Adrenal gland (tissue), 9 donors: ENCODE measurements at regions not wholly inside any gene's neighbourhood (a gene's known extent, or its start where the extent isn't known, plus 50 kb on each side); places are given as distances from the start of the nearest gene placed in this dataset.

Experiments
- DNase-seq, 7 donors: peaks; one replicate each; pipeline ENCODE4 v3.0.0-alpha.2; 2019 to 2020
- H3K27ac ChIP-seq, 5 donors: fragments of 200-600 bp; sonication (generic) in 4 of 5; 1 replicate in 3 of 5; 2 replicates in 2 of 5; pipeline versions ENCODE4 v1.5.1 to v1.8.0; 2016 to 2020; ENCODE audit warnings: mild to moderate bottlenecking in 1 of 5
- H3K27me3 ChIP-seq: fragments of 200-600 bp; 2 replicates; pipeline ENCODE4 v1.8.0; 2021
- H3K36me3 ChIP-seq, 2 donors: fragments of 200-600 bp; replicated peaks in 1 of 2; 1 replicate in 1 of 2; 2 replicates in 1 of 2; pipeline versions ENCODE4 v1.5.1 to v1.8.0; 2018 to 2022
- H3K4me1 ChIP-seq, 2 donors: fragments of 200-600 bp; replicated peaks in 1 of 2; 1 replicate in 1 of 2; 2 replicates in 1 of 2; pipeline versions ENCODE4 v1.5.1 to v1.8.0; 2018 to 2021
- H3K4me3 ChIP-seq, 4 donors: fragments of 200-600 bp; sonication (generic) in 3 of 4; one replicate each; pipeline ENCODE4 v1.5.1; 2016 to 2018
- H3K9me3 ChIP-seq, 3 donors: fragments of 200-600 bp; sonication (generic) in 1 of 3; replicated peaks in 1 of 3; 1 replicate in 2 of 3; 2 replicates in 1 of 3; pipeline versions ENCODE4 v1.5.1 to v1.8.0; 2016 to 2021
- POLR2A ChIP-seq, 2 donors: fragments of 450-650 bp; IDR thresholded peaks; one replicate each; pipeline ENCODE4 v1.6.1; 2017; ENCODE audit warnings: antibody characterized with exemption in 2 of 2, mild to moderate bottlenecking in 2 of 2, moderate library complexity in 1 of 2
- WGBS, 4 donors: extraction: QIAGEN DNeasy Blood & Tissue Kit in 2 of 4; methylation state at CpG; one replicate each; pipeline versions ENCODE4 v1.1.5 to v1.1.7; 2013 to 2017; 5-methylcytosine and 5-hydroxymethylcytosine counted together
- intact Hi-C, 2 donors: fragments of 100-400 bp; cut with DNase I; formaldehyde crosslinking; loops; one replicate each; pipeline versions ENCODE4 v1.14.1 to v1.15.0; 2022 to 2023
- TF ChIP-seq, protein P1 (sequence below), 6 experiments: fragments of 450-650 bp in 4 of 6; fragments of 200-600 bp in 2 of 6; sonication (generic) in 1 of 6; IDR thresholded peaks; 1 replicate in 5 of 6; 2 replicates in 1 of 6; pipeline versions ENCODE4 v1.5.1 to v1.8.0; 2016 to 2021; ENCODE audit warnings: antibody characterized with exemption in 6 of 6, mild to moderate bottlenecking in 2 of 6, moderate library complexity in 1 of 6
- donor health status: healthy with polysubstance abuse.
- donor health status: Bipolar disorder and iron deficiency.
- donor health status: DM: yes; HTN: yes; CAD: no.
- donor health status: DM: no; HTN: no; CAD: no.
- donor health status: DM: no; HTN: no; CAD: no.

DNA sequence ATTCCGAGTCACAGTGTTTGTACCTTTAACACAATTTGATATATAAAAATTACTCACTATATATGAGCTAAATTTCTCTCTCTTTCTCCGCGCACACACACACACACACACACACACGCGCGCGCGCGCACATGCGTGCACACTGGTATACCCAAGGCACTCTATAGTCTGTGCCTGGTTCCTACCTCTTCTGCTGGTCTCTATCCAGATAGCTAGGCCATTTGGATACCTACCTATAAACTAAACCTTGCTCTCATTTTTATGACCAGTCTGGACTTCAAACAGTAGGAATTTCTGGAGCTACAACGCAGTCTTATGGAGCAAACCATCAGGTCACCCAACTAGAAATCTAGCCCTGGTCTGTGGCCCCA lies 97.1 kb upstream of the MAGI3 start:
- intact Hi-C loops, result no loop called here
- H3K9me3 ChIP-seq, result no peaks in the 10 kb centered on the region
- 72 to 98% (median 86%) methylated on average over 11 of the region's 11 CpGs for WGBS, 4 donors
- TF ChIP-seq, protein P1, sequence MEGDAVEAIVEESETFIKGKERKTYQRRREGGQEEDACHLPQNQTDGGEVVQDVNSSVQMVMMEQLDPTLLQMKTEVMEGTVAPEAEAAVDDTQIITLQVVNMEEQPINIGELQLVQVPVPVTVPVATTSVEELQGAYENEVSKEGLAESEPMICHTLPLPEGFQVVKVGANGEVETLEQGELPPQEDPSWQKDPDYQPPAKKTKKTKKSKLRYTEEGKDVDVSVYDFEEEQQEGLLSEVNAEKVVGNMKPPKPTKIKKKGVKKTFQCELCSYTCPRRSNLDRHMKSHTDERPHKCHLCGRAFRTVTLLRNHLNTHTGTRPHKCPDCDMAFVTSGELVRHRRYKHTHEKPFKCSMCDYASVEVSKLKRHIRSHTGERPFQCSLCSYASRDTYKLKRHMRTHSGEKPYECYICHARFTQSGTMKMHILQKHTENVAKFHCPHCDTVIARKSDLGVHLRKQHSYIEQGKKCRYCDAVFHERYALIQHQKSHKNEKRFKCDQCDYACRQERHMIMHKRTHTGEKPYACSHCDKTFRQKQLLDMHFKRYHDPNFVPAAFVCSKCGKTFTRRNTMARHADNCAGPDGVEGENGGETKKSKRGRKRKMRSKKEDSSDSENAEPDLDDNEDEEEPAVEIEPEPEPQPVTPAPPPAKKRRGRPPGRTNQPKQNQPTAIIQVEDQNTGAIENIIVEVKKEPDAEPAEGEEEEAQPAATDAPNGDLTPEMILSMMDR (IDR thresholded peaks at IDR 0.05), result no peak
- no peak for TF ChIP-seq POLR2A (IDR thresholded peaks at IDR 0.05)
- no peaks in the 10 kb centered on the region for H3K27me3 ChIP-seq
- H3K36me3 ChIP-seq, result no peaks in the 10 kb centered on the region
- H3K27ac ChIP-seq, result no peak overlapping the region
- no peaks in the 10 kb centered on the region for H3K4me1 ChIP-seq
- H3K4me3 ChIP-seq, result no peak overlapping the region
- DNase-seq, result no peak

DNA sequence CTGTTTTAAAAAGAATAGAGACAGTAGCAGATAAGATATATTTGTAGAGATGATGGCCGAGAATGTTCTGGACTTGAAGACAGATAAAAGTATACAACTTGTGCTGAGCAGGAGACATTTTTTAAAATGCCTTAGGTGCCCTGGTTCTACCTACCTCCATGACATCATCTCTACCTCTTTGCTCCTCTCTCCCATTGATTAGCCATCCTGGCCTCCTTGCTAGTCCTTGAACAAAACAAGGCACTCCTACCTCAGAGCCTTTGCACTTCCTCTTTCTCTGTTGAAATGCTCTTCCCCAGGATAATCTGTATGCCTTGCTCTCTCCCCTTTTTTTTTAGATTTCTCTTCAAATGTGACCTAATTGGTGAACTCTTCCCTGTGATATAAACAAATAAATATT lies 92.6 kb upstream of the MAGI3 start:
- no peak for DNase-seq
- intact Hi-C loops, result no loop called here
- TF ChIP-seq POLR2A (IDR thresholded peaks at IDR 0.05), result no peak
- TF ChIP-seq, protein P1 (IDR thresholded peaks at IDR 0.05), result no peak
- H3K36me3 ChIP-seq, result no peaks in the 10 kb centered on the region
- 75 to 82% (median 78%) methylated on average over 1 of the region's 1 CpG for WGBS, 4 donors
- no peaks in the 10 kb centered on the region for H3K27me3 ChIP-seq
- H3K9me3 ChIP-seq, result no peaks in the 10 kb centered on the region
- no peak overlapping the region for H3K27ac ChIP-seq
- H3K4me1 ChIP-seq, result no peaks in the 10 kb centered on the region
- H3K4me3 ChIP-seq, result no peak overlapping the region

DNA sequence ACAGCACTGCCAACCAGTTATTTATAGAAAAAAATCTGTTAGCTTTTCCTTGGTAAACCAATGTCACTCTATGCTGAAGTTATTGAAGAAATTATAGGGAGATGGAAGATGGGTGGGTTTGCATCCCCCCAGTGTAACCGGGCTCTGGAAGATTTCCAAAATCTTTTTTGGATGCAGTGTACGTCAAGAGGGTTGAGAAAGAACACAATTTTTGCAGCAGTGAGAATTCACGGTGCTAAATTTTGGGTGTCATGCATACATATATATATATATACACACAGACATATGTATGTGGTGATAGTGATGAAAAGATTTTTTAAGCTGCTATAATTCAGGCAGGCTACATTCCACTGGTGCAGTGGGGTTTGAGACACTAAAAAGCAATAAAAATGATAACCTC lies 91.4 kb upstream of the MAGI3 start:
- Histone ChIP-seq H3K4me1 (no peaks in the 10 kb centered on the region), H3K27me3 (no peaks in the 10 kb centered on the region), H3K27ac (no peak overlapping the region), H3K36me3 (no peaks in the 10 kb centered on the region), H3K4me3 (no peak overlapping the region), H3K9me3 (no peaks in the 10 kb centered on the region)
- 70 to 84% (median 73%) methylated on average over 3 of the region's 3 CpGs for WGBS, 4 donors
- TF ChIP-seq, protein P1 (IDR thresholded peaks at IDR 0.05), result no peak
- TF ChIP-seq POLR2A (IDR thresholded peaks at IDR 0.05), result no peak
- no peak for DNase-seq
- intact Hi-C loops, result no loop called here

DNA sequence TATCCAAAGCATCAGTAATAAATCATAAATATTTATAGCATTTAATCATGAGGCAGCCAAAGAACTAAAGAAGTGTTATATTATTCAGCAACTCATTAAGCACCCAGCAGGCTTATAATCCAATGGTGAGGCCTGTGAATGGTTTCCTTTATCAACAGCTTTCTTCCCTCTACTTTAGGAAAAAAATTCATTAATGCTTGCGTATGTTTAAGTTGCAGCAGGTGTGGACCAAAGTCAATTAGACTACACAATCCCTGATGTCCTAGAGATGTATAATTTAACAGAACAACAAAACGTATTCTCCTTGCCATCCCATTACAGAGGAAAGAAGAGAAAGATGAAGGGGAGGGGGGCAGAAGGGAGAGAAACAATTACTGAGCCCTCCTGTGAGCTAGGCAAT lies 87.7 kb upstream of the MAGI3 start:
- Histone ChIP-seq H3K27ac (no peak overlapping the region), H3K4me1 (no peaks in the 10 kb centered on the region), H3K27me3 (no peaks in the 10 kb centered on the region), H3K36me3 (no peaks in the 10 kb centered on the region), H3K4me3 (no peak overlapping the region), H3K9me3 (no peaks in the 10 kb centered on the region)
- 40 to 80% (median 67%) methylated on average over 2 of the region's 2 CpGs for WGBS, 4 donors
- no peak for DNase-seq
- TF ChIP-seq, protein P1 (IDR thresholded peaks at IDR 0.05), result no peak
- no peak for TF ChIP-seq POLR2A (IDR thresholded peaks at IDR 0.05)
- intact Hi-C loops, result no loop called here
